SK-N-MC (cell line): ENCODE measurements at regions not wholly inside any gene's neighbourhood (a gene's known extent, or its start where the extent isn't known, plus 50 kb on each side); places are given as distances from the start of the nearest gene placed in this dataset.

Experiments
- EZH2 ChIP-seq: fragments of 200-600 bp; sonication (generic); IDR thresholded peaks from one replicate; pipeline ENCODE4 v1.6.1; 2017; ENCODE audit warnings: antibody characterized with exemption
- POLR2AphosphoS5 ChIP-seq: IDR thresholded peaks from 2 replicates; pipeline ENCODE4 v1.6.1; 2012; ENCODE audit warnings: mild to moderate bottlenecking, low read depth, low read length, borderline replicate concordance

DNA sequence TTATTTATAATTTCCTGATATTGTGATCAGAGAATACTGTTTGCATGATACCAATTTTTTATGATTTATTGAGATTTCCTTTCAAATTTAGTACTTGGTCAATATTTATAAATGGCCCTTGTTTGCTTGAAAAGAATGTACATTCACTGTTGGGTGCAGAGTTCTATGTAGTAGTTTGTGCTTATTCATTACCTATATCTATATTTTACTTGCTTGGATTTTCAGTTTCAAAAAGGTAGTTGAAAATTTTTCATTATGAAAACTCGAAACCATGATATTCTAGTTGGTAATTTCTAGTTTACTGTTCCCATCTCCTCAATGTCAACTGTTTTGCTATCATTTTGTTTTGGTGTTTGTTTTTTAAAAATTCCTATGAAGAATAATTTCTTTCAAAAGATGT lies 155.7 kb downstream of the AASDHPPT start:
- no peak for TF ChIP-seq POLR2AphosphoS5
- no peak for TF ChIP-seq EZH2
